ENCODE measurements at regions not wholly inside any gene's neighbourhood (a gene's known extent, or its start where the extent isn't known, plus 50 kb on each side); places are given as distances from the start of the nearest gene placed in this dataset.
"Not testable (repeated sequence)": the region's sequence is repeated elsewhere in the genome, so short reads cannot be mapped to it uniquely, and the experiment has no call there.

DNA sequence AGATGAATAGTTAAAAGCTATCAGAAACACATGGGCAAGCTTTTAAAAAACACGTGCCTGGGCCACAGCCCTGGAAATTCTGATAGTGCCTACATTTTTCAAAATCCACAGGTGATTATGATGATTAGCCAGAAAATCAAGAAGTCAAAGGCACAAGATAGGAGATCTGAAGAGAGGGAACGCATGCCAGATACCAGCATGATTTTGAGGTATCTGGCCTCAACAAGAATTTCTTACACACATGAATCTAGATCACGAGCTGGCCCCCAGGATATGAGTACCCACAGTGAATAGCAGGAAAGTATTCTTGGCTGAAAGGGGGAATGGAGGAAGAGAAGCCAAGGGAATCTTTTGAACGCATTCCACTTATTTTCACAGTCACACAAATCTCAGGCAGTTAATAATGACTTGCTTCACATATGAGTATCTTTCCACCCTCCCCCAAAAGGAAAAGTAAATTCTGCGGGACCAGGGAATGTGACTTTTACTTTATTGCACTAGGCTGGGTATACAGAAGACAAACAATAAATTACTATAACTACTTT lies 438.2 kb downstream of the BCAT1 start:
- Mint-ChIP-seq H3K9me3 (ENCODE audit: low read depth) (no peaks in the 10 kb centered on the region), H3K4me1 (no peaks in the 10 kb centered on the region), H3K36me3 (no peaks in the 10 kb centered on the region), H3K4me3 (no peak overlapping the region), H3K27ac (no peak overlapping the region), H3K27me3 (no peaks in the 10 kb centered on the region)
- DNase-seq (no peak), ATAC-seq (no peak)
- CTCF ChIA-PET: no interaction called here

DNA sequence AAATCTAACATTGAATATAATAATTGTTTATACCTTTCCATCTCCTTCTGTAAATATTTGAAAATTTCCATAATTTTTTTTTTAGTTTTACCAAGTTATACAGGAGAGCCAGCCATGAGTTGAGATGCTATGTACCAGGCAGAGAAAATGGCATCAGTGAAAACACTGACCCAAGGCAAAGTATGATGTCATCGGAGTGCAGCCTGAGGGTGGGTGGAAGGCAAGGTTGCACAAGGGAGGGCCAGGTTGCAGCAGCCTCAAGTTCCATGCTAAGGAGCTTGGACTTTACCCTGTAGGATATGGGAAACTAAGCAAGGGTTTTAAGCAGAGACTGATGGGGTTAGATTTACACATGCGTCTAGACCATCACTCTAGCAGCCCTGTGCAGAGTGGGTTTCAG lies 441.1 kb downstream of the BCAT1 start:
- DNase-seq (no peak), ATAC-seq (no peak)
- CTCF ChIA-PET: no interaction called here
- no peak overlapping the region for H3K27ac Mint-ChIP-seq
- H3K4me1 Mint-ChIP-seq: no peaks in the 10 kb centered on the region
- H3K4me3 Mint-ChIP-seq: no peak overlapping the region
- no peaks in the 10 kb centered on the region for H3K9me3 Mint-ChIP-seq (ENCODE audit: low read depth)
- H3K27me3 Mint-ChIP-seq: no peaks in the 10 kb centered on the region
- H3K36me3 Mint-ChIP-seq: no peaks in the 10 kb centered on the region

DNA sequence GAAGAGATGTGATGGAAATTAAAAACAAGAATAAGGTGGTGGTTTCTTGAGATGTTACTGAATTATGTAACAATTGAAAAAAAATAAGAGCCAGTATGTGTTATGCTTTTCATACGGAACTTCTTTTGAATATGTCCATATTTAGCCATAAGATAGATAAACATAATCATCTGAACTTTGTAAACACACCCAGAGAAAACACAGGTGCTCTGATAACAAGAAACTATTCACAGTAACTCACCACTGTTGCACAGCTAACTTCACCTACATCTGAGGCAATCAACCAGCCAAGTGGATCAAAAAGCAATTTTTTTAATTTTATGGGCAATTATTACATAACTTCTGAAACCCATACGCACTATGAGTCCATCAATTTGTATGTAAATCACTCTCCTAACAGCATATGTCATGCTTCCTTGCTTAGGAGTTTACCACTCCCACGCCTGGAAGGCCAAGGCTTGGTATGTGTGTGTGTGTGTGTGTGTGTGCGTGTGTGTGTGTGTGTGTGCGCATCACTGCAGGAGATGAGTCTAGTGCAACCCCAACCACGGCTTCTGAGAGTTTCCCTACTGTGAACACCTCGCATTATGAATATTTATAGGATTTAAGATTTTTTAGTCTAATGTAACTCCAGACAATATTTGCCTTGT lies 443.4 kb downstream of the BCAT1 start:
- CTCF ChIA-PET: no interaction called here
- no peaks in the 10 kb centered on the region for H3K4me1 Mint-ChIP-seq
- DNase-seq (no peak), ATAC-seq (no peak)
- H3K27ac Mint-ChIP-seq: no peak overlapping the region
- no peak overlapping the region for H3K4me3 Mint-ChIP-seq
- H3K27me3 Mint-ChIP-seq: no peaks in the 10 kb centered on the region
- H3K36me3 Mint-ChIP-seq: no peaks in the 10 kb centered on the region
- H3K9me3 Mint-ChIP-seq (ENCODE audit: low read depth): no peaks in the 10 kb centered on the region

- CTCF ChIA-PET; ATAC-seq; H3K9me3 Mint-ChIP-seq (ENCODE audit: low read depth); DNase-seq; H3K36me3 Mint-ChIP-seq; H3K27ac Mint-ChIP-seq; H3K4me1 Mint-ChIP-seq; H3K4me3 Mint-ChIP-seq; H3K27me3 Mint-ChIP-seq: not testable (repeated sequence)
These were observed 445.4 kb downstream of the BCAT1 start for GRCh38 chr12:24503477-24503876.

GRCh38 chr12:24500831-24501230 lies 448.1 kb downstream of the BCAT1 start:
- no peaks in the 10 kb centered on the region for H3K27me3 Mint-ChIP-seq
- H3K4me3 Mint-ChIP-seq: no peak overlapping the region
- no peaks in the 10 kb centered on the region for H3K36me3 Mint-ChIP-seq
- CTCF ChIA-PET: no interaction called here
- H3K4me1 Mint-ChIP-seq: no peaks in the 10 kb centered on the region
- ATAC-seq (no peak), DNase-seq (no peak)
- H3K27ac Mint-ChIP-seq: no peak overlapping the region
- H3K9me3 Mint-ChIP-seq (ENCODE audit: low read depth): no peaks in the 10 kb centered on the region

DNA sequence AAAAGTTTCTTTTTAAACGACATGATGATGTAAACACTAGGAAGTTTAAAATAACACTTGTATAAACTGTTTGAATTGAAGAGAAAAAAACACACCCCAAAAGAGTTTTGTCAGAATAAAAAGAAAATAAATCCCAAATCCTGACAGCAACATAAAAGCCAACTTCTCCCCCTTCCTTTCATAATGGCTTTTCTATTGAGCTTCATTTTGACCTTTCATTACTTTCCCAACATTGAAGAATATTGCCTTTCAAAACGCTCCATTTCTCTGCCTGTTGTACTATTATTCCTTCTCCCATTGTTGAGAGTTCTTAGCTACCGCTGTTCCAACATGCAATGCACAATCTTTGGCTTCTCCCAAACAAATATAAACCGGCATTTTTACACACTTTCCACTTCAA lies 448.5 kb downstream of the BCAT1 start:
- Mint-ChIP-seq H3K4me1 (no peaks in the 10 kb centered on the region), H3K9me3 (ENCODE audit: low read depth) (no peaks in the 10 kb centered on the region), H3K27ac (no peak overlapping the region), H3K4me3 (no peak overlapping the region), H3K36me3 (no peaks in the 10 kb centered on the region), H3K27me3 (no peaks in the 10 kb centered on the region)
- no peak for ATAC-seq
- CTCF ChIA-PET: no interaction called here
- no peak for DNase-seq

DNA sequence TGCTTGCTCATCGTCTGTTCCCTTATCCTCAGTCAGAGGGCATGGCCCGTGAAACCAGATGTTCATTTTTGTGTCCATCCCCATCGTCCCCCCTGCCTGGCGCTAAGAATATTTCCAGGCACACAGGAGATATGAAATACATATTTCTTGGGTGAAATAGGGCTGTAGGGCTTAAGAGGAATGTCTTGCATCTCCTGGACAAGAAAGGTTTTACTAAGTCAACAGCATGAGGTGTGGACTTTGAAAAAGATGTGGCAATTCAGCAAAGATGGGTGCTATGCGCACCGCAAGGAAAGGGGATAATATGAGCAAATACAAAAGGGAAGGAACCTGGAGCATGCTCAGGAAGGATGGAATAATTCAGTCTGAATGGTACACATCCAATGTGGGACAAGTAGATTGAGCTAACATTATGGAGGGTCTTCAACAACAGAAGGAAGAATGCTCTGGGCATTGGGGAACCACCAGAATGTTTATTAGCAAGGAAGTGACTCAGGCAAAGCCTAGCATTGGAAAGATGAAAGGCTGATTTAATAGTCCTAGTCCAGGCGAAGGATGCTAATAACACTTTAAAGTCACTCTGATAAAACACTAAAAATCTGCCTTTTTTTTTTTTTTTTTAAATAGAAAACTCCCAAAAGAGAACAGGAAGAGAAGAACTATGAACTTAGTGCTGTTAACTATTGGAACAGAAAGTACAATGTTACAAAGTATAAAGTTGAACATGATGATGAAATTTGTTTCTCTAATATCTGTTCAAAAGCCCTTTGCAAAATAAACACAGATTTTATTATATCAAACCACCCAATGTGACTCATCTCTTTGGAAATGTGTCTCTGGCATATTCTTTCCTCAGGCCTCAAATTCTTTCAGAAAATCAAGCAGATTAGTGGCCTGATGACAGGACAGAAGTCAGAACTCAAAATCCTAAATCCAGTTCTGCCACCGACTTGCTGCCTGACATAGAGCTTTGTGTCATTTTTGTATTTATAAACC lies 449.5 kb downstream of the BCAT1 start:
- Mint-ChIP-seq H3K4me3 (no peak overlapping the region), H3K9me3 (ENCODE audit: low read depth) (no peaks in the 10 kb centered on the region), H3K27me3 (no peaks in the 10 kb centered on the region), H3K36me3 (no peaks in the 10 kb centered on the region), H3K4me1 (no peaks in the 10 kb centered on the region), H3K27ac (no peak overlapping the region)
- ATAC-seq (no peak), DNase-seq (no peak)
- CTCF ChIA-PET: no interaction called here

DNA sequence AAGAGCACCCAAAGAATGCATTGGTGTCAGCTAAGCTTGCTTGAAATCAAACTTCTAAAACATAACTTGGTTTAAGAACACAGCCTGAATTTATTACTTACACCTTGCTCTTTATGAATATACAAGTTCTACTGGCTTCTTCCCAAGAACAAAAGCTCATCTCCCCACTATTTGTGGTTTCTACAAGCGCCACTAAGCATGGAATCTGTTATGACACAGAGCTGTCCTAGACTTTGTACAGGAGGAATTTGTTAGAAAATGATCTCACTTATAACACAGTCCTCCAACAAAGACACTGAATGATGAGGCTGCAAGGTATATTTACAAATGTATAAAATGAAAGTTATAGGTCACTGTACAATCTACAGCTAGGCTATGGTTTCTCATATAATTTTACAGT lies 452.1 kb downstream of the BCAT1 start:
- Mint-ChIP-seq H3K27me3 (no peaks in the 10 kb centered on the region), H3K27ac (no peak overlapping the region), H3K9me3 (ENCODE audit: low read depth) (no peaks in the 10 kb centered on the region), H3K4me1 (no peaks in the 10 kb centered on the region), H3K4me3 (no peak overlapping the region), H3K36me3 (no peaks in the 10 kb centered on the region)
- CTCF ChIA-PET: no interaction called here
- DNase-seq: no peak
- ATAC-seq: no peak

GRCh38 chr12:24494401-24494800 lies 454.5 kb downstream of the BCAT1 start:
- ATAC-seq: no peak
- H3K4me1 Mint-ChIP-seq: no peaks in the 10 kb centered on the region
- H3K4me3 Mint-ChIP-seq: no peak overlapping the region
- H3K27me3 Mint-ChIP-seq: no peaks in the 10 kb centered on the region
- CTCF ChIA-PET: no interaction called here
- no peaks in the 10 kb centered on the region for H3K9me3 Mint-ChIP-seq (ENCODE audit: low read depth)
- no peak overlapping the region for H3K27ac Mint-ChIP-seq
- H3K36me3 Mint-ChIP-seq: no peaks in the 10 kb centered on the region
- DNase-seq: no peak

DNA sequence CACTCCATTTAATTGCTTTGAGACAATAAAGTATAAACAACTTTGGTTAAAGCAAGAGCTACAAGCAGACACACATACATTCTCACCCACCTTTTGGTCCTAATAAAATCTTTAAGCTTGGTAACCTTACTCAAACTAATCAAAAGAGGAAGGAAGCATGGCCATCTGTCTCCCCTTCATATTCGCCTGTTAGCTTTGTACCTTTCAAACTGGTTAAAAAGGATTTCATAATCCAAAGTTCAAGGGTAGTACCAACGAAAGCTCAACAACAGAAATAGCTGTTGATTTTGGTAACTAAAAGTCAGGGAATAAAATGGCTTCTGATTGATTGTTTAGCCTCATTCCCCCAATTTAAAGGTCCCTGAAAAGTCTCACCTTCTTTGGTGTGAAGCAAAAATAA lies 456.9 kb downstream of the BCAT1 start:
- H3K9me3 Mint-ChIP-seq (ENCODE audit: low read depth): no peaks in the 10 kb centered on the region
- H3K36me3 Mint-ChIP-seq: no peaks in the 10 kb centered on the region
- no peak overlapping the region for H3K27ac Mint-ChIP-seq

DNA sequence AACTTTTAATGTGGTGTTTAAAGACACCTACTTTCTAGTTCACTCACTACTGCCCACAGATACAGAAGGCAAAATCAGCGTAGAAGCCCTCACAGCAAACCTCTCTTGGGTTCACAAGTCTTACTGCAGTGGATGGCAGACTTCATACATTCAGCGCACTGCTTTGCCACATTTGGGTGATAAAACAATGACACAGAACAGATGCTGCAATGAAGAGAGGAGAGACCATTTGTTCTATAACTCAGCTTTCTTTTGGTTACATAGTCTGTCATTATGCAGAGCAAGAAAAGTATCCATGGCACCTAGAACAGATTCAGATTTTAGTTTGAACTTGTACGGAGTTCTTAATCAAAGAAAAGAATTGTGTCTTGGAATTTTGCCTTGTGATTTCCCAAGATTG lies 459.0 kb downstream of the BCAT1 start:
- Mint-ChIP-seq H3K27ac (no peak overlapping the region), H3K36me3 (no peaks in the 10 kb centered on the region), H3K27me3 (no peaks in the 10 kb centered on the region), H3K4me1 (no peaks in the 10 kb centered on the region), H3K9me3 (ENCODE audit: low read depth) (no peaks in the 10 kb centered on the region), H3K4me3 (no peak overlapping the region)
- ATAC-seq (no peak), DNase-seq (no peak)
- CTCF ChIA-PET: no interaction called here

More for the DNA sequence above, 456.9 kb downstream of the BCAT1 start:
- CTCF ChIA-PET: no interaction called here
- DNase-seq (no peak), ATAC-seq (no peak)
- Mint-ChIP-seq H3K4me1 (no peaks in the 10 kb centered on the region), H3K4me3 (no peak overlapping the region), H3K27me3 (no peaks in the 10 kb centered on the region)

DNA sequence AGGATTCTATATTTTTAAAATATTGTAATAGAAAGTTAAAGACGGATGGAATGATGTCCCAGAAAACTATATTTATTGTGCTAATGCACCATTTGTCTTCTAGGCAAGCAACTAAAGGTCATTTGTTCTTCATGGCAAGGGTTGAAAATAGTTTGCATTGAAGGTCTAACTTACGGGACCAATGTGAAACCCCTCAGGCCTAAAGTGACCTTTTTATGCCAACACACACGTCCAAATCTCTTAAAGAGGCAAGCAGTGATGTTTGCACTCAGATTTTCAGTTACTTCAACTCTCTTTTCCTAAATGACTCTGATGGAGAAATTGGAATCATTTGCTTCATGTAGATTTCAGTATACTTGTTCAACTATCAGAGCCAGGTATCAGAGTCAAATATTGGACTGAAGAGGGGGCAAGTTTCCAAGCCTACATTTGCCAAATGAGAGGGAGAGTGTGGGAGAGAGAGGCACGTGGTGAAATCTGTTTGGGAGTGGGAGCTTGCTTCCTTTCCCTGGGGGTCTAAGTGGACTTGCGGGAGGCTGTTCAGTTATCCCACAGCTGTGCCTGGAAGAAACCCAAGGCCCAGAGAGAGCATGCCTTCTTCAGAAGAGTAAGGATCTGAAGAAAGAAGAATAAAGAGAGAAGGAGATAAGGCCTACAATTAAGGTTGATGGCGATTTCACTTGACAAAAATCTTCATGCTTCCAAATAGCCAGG lies 459.8 kb downstream of the BCAT1 start:
- Mint-ChIP-seq H3K9me3 (ENCODE audit: low read depth) (no peaks in the 10 kb centered on the region), H3K27me3 (no peaks in the 10 kb centered on the region), H3K27ac (no peak overlapping the region), H3K4me3 (no peak overlapping the region), H3K36me3 (no peaks in the 10 kb centered on the region), H3K4me1 (no peaks in the 10 kb centered on the region)
- CTCF ChIA-PET: no interaction called here
- ATAC-seq (no peak), DNase-seq (no peak)

DNA sequence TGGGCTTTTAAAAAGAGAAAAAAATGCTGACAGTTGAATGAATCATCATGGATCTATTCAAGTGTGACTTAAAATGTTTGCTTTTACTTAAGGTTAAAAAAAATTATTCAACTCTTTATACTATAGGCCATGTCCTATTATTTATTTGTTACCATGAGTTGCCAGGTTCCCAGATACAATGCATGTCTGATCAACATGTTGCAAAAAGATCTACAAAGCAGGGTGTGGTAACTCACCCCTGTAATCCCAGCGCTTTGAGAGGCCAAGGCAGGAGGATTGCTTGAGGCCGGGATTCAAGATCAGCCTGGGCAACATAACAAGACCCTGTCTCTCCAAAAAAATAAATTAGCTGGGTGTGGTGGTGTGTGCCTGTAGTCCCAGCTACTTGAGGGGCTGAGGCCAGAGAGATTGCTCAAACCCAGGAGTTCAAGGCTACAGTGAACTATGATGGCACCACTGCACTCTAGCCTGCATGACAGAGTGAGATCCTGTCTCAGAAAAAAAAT lies 460.8 kb downstream of the BCAT1 start:
- no peak for DNase-seq
- CTCF ChIA-PET: no interaction called here
- no peaks in the 10 kb centered on the region for H3K9me3 Mint-ChIP-seq (ENCODE audit: low read depth)
- no peak overlapping the region for H3K4me3 Mint-ChIP-seq
- H3K27ac Mint-ChIP-seq: no peak overlapping the region
- no peaks in the 10 kb centered on the region for H3K27me3 Mint-ChIP-seq
- H3K36me3 Mint-ChIP-seq: no peaks in the 10 kb centered on the region
- H3K4me1 Mint-ChIP-seq: no peaks in the 10 kb centered on the region
- no peak for ATAC-seq
